ENCODE measurements at regions not wholly inside any gene's neighbourhood (a gene's known extent, or its start where the extent isn't known, plus 50 kb on each side); places are given as distances from the start of the nearest gene placed in this dataset.

DNA sequence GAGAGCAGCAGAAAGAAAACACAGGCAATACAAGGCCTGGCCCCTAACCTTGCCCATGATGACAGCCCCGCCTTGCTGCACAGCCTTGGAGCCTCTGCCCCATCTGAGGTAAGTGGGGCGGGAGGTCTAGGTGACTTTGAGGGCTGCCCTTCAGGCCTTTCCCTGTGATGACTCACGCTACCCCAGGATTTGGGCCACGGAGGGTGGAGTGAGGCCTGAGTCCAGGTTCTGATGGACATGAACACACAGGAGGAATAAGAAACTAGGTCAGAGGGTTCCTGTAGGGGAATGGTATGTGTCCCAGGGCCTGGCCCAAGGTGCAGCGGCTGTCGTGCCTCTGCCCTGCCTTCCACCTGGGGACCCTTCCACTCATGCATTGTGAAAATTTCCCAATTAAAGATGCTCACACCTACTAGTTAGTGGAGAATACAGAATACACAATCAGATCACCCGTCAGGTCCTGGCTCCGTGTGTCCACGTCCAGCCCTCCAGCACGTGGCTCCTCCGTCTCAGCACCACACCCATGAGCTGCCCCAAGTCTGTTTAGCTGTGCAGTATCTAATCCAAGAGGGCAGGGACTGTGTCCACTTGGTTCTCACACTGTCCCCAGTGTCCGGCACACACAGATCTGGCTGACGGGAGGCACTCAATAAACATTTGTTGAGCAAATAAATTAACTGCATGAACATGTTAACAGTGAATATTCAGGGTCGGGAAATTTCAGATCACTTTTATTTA is 111.0 kb downstream of the CHST1 start:
- no peak for DNase-seq (ENCODE audit: low read depth in 1 of 2, low spot score in 1 of 2)

DNA sequence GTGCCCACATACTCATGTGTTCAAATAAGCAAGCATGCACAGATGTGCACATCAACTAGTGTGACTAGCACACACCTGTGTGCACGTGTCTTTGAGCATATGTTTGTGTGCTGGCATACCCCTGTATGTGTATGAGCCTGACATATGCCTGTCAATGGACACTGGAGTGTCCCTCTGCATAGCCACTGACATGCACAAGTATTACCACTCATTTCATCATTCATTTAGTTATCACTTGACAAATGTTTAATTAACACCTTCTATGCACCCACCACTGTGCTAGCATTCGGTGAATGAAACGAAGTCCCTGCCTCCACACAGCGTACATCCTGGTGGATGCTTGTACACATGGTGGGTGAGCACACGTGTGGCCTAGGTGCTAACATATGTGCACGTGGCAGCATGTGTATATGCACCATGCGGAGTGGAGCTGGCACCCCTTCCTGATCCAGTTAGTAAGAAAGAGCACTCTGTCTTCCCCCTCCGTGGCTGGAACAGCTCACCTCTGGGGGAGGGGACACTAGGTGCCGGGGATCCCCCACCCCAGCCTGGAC is 112.0 kb downstream of the CHST1 start:
- no peak for DNase-seq (ENCODE audit: low read depth in 1 of 2, low spot score in 1 of 2)

DNA sequence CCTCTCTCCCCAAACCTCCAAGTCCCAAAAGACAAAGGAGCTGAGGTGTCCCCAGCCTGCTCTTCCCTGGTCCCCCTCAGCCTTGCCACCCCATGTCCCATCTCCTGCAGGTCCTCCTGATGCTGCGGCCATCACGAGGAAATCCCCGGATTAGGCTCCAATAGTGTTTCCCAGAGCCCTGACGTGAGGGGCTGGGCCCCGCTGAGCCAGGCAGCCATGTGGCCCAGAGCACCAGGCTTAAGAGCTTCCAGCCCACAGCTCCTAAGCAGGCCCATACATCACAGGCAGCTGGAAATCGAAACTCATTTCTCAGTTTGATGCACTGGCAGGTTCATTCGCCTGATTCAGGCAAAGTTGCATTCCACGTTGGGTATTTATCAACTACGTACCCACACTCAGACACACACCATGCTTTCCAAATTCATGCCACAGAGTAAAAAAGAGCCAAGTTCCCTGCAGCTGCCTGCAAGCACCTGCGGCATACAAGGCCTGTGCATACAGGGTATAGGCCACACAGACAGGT is 114.2 kb downstream of the CHST1 start:
- DNase-seq (ENCODE audit: low read depth in 1 of 2, low spot score in 1 of 2) = no peak

DNA sequence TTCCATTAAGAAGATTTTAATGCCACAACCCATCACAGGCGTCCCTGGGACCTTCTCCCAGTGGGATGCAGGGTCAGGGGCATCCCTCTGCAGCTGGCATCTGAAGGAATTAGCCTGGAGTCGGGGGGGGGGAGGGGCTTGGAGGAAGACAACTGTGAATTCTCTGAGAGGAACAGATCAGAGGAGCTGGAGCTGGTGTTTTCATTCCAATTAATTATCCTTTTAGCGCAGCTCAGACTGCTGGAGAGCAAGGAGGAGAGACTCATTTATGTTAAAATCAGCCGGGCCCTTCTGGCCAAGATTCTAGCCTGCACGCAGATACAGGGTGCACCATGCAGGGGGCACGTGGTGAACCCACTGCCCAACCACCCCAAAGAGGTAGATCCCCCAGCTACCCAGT is 116.2 kb downstream of the CHST1 start:
- DNase-seq (ENCODE audit: low read depth in 1 of 2, low spot score in 1 of 2) = no peak

DNA sequence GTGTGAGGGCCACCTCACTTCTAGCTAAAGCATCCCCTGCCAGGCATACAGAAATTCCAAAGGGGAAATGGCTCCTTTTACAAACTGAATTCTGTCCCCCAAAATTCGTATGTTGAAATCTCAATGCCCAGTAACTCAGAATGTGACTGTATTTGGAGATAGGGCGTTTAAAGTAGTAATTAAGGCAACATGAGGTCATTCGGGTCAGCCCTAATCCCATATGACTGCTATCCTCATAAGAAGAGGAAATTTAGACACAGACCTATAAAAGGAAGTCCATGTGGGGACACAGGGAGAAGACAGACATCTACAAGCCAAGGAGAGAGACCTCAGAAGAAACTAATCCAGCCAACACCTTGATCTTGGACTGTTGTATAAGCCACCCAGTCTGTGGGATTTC is 119.1 kb downstream of the CHST1 start:
- no peak for DNase-seq (ENCODE audit: low read depth in 1 of 2, low spot score in 1 of 2)

DNA sequence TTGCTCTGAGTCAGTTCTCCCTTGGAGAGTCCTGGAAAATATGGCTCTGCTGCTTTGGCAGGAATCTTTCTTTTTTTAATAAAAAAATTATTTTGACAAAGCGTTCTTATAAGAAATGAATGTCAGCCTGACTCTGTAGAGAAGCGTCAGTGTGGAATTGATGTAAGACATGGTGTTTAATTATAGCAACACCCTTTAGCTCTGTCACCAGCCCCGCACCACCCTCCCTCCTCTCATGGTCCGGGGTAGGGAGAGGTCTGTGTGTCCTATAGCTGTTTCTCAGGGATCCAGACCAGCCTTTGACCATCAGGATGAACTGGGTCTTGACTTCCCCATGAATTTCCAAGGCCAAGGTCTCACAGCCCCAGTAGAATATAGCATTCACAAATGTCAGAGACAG is 120.6 kb downstream of the CHST1 start:
- no peak for DNase-seq (ENCODE audit: low read depth in 1 of 2, low spot score in 1 of 2)

DNA sequence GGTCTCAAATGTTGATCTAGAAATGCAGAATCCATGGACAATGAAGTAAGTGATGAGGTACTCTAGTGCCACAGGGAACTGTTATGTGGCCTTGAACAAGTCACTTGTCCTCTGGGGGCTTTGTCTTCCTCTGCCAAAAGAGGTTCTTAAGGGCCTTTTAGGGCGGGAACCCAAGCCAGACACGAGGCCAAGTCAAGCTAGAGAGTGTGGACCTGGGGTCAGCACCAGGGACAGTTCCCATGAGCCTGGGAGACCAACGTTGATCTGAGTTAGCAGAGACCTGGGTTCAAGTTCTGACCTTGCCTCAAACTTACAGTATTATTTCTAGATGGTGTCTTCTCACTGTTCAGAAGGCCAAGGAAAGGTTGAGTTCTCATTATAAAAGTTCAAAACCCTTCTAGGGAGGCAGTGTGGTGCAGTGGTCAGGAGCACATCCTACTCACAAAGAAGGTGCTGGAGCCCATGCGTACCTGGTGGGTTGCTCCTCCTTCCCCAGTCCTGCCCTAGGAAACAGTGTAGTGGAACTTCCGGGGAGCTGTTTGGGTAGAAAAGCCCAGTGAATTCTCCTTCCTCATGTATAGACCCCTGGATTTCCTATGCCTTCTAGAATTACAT is 121.5 kb downstream of the CHST1 start:
- no peak for DNase-seq (ENCODE audit: low read depth in 1 of 2, low spot score in 1 of 2)

DNA sequence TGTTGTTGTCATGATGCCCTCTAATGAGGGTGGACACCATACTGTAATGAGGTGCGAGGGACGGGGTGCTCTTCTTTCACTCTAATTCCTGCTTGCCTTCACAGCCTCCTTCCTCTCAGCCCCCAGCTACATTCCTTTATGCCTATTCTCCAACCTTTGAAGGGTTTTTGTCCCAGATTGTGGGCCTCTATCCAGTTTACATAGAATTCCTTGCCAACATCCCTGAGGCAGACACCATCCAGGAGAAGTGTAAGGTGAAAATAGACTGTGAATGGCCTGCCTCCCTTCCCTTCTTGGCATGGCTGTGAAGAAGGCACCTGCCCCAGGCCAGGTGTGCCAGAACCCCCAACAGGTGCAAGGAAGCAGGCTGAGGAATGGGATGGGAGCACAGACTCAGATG is 122.3 kb downstream of the CHST1 start:
- no peak for DNase-seq (ENCODE audit: low read depth in 1 of 2, low spot score in 1 of 2)

DNA sequence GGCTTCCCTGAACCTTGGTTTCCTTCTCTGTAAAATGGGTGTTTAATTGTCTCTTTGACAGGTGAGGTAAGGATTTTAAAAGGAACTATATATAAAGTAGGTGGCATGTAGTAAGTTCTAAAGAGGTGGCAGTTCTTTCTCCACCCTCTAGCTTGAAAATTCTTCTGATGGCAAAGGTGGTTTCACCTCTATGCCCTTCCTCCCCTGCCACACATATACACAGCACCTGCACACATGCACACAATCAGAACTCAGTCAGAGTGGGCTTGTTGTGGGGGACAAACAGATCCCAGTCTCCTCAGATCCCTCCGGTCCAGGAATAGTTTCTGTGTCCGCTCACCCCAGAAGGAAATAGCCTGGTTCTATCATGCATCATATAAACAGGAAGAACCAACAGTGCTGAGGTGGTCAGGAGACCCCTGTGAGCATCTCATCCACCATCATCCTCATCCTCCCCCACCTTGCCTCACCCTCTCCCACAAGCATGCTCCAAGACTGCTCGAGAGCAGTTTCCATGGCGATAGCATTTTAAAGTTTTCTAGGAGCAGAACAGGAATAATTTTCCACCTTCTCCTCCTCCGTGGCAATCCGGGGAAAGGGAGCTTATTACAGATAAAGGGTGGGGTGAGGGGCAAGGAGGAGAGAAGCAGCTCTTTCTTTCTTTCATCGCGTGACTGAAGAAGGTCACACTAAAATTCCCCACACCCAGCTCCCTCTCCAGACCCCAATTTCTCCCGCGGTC is 123.6 kb downstream of the CHST1 start:
- no peak for DNase-seq (ENCODE audit: low read depth in 1 of 2, low spot score in 1 of 2)

DNA sequence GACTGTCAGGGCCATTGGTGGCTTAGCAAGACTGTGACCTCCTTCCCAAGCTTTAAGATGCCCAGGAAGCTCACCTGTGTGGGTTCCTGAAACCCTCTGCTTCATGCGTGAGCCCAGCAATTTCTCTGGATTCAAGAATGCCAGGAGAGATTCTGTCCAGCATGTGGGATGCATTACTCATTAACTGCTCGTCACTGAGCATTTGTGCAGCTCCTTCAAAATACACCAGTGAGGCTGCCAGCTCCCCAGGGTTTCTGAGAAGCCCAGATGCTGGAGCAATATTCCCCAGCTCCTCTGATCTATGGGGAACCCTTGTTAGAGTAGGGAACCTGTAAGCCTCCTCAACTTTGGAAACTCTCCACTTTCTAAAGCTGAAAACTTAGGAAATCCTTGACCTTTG is 126.5 kb downstream of the CHST1 start:
- DNase-seq (ENCODE audit: low read depth in 1 of 2, low spot score in 1 of 2) = no peak

DNA sequence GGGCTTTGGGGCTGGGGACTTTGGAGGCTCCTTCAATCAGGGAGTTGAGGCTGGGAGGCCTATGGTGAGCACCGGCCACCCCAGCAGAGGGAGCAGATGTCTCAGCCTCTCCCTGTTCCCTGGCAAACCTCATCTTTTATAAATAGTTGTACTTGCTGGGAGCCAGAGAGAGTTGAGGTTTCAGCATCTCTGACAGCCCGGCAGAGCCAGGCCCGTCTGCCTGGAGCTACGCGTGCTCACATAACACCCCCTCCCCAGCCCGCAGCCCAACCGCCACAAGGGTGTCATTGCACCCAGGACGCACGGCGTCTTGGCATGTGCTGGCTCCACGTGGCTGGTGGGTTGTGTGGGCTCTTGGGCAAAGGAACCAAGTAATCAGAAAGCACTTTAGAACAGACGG is 127.1 kb downstream of the CHST1 start:
- no peak for DNase-seq (ENCODE audit: low read depth in 1 of 2, low spot score in 1 of 2)

DNA sequence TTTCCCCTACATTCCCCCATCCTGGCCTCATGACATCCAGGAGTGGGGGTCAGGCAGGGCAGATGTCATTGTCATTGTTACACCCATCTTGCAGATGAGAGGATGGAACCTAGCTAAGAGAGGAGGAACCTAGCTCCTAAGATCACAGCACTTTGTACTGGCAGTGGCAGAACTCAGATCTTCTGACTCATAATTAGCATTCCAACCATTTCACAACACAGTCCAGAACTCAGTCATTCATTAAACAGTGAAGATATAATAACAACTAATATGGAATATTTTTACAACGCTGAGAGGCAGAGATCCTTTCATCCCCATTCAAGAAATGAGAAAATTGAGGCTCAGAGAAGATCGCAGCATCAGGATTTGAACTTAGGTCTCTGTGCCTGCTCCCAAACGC is 127.8 kb downstream of the CHST1 start:
- no peak for DNase-seq (ENCODE audit: low read depth in 1 of 2, low spot score in 1 of 2)

DNA sequence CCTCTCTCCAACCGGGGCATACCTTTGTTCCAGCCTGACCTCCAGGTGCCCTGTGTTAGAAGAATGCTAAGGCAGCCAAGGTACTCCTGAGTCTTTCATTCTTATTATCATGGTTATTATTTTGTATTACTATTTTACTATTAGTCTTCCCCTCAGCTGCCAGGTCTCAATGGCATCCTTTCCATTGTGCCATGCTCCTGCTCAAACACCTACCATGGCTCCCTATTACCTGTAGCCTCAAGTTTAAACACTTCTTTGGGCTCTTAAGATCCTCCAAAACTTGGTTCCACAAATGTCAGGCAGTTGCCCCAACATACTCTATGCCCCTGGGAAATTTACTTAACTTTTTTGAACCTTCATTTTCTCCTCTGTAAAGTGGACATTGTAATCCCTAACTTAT is 130.4 kb downstream of the CHST1 start:
- DNase-seq (ENCODE audit: low read depth in 1 of 2, low spot score in 1 of 2) = no peak

DNA sequence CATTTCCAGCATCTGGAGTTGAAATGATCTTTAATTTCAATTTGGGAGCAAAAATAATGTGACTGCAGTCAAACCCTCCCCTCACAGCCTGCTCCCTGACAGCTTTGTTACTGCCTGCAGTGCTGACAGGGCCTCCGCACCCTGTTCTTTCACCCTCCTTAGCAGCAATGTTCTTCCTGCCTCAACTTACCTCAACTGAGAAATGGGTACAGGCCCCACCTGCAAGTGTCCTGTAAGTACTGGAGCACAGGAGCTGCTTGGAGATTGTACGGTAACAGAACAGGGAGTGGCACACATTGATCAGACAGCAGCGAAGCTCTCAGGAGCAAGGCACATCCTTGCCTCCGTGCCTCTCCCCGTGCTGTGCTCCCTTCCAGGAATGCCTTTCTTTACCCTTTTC is 131.3 kb downstream of the CHST1 start:
- DNase-seq (ENCODE audit: low read depth in 1 of 2, low spot score in 1 of 2) = no peak

DNA sequence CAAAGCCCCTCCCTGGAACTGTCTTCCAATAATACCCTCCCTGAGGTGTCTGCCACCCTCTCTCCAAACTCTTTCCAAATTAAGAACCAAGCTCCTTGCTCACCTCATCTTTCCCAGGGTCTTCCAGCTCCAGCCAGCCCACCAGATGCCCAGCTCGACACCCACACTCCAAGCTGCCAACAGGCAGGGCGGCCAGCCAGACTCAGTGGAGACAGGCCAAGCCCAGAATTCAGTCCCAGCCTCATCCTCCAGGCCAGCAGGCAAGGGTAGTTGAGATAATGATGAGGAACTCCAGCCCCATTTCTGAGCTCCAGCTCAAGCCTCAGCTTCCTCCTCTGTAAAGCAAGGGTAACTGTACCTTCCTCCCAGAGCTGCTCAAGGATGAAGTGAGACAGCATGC is 132.9 kb downstream of the CHST1 start:
- DNase-seq (ENCODE audit: low read depth in 1 of 2, low spot score in 1 of 2) = no peak

DNA sequence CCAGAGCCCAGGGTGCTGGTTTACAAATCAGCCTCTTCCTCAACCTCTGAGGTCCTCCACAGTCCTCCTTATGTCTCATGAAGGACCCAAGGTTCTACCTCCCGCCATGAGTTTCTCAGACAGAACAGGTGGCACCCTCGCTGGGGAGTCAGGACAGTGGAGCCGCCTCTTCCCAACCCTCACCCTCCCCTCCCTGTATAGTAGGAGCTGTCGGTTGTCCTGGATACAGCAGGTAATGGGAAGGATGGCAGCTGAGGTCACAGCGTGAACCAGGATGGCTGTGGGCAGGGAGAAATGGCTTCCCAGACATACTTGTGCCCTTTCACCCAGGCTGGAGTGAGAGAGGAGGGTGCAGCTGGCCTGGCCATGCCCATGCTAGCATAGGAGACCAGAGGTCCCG is 134.6 kb downstream of the CHST1 start:
- DNase-seq (ENCODE audit: low read depth in 1 of 2, low spot score in 1 of 2) = no peak

DNA sequence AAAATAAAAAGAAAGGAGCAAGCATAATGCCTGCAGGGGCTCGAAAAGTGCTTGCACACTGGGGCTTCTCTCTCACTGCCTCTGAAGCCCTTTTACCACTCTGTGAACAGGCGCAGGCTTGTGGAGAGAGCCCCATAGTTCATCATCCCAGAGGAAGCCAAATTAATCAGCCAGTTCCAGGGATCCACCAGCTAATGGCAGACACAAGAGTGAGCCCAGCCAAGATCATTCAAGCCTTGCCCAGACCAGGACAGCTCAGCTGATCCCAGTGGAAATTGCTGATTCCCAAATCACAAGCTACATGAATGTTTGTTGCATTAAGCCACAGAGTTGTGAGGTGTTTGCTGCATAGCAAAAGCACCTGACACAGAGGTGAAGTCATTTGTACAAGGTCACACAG is 135.3 kb downstream of the CHST1 start:
- DNase-seq (ENCODE audit: low read depth in 1 of 2, low spot score in 1 of 2) = no peak

DNA sequence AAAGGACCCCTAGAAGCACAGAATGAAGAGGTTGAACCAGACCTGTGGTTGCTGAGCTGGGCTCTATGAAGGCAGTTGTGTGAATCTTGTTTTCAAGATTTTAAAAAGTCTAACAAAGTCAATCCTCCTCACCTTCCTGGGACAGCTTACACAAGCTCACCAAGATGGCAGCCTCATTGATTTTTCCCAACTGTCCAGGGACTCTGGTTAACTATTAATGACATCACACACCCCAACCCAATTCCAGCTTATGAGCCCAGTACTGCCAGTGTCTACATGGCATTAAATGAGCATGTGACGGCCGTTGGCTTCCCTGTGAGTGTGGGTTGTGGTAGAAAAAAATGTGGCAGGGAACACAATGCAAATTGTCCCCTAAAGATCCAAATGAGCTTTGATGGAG is 137.0 kb downstream of the CHST1 start:
- no peak for DNase-seq (ENCODE audit: low read depth in 1 of 2, low spot score in 1 of 2)

DNA sequence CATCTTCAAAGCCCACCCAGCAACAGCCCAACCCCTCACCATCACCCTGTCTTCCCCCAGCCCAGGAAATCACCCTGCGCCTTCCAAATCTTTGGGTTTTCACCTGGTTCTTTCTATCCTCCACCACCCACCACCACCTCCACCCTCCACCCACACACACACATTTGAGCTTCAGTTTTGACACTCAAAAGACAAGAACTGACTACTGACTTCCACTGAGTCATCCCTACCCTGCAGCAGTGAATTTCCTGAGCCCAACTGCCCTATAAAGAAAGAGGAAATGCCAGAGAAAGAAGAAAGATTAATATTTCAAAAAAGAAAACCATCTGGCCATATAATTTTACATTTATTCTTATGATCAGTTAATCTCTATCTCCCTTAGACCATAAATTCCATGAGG is 137.5 kb downstream of the CHST1 start:
- no peak for DNase-seq (ENCODE audit: low read depth in 1 of 2, low spot score in 1 of 2)

DNA sequence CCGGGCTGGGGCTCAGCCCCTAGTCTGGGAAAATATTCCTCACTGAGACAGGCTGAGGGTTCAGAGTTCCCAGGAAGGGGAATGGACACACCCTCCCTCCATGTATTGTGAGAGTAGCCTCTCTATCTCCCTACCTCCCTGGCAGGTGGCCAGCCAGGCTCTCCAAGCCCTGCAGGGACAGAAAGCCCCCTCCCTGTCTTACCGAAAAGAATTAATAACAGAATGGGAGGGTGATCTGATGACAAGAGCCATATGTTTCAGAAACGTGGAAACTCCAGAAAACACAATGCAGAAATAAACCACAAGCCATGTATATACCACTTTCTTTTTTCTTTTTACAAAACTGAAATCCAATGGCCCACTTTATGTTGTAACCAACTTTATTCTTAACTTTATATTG is 140.0 kb downstream of the CHST1 start:
- DNase-seq (ENCODE audit: low read depth in 1 of 2, low spot score in 1 of 2) = no peak

DNA sequence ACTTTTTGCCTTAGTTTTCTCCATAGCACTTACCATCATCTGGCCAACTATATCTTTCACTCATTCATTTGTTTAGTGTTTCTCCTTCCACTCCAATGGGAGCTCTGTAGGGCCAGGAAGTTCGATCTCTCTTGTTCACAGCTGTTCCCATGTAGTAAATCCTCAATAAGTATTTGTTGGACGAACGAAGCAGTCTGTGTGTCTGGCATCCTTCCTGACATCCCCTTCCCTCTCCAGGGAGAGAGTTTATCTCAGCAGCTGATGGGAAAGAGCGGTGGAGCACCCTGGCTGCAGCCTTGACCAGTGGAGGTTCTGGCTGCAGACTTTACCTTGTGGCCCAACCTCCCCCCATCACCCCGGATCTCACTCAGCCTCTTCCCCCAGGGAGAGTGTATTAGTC is 141.7 kb downstream of the CHST1 start:
- DNase-seq (ENCODE audit: low read depth in 1 of 2, low spot score in 1 of 2) = no peak
